Fibroblast of skin of right quadriceps (primary cell): ENCODE measurements at regions not wholly inside any gene's neighbourhood (a gene's known extent, or its start where the extent isn't known, plus 50 kb on each side); places are given as distances from the start of the nearest gene placed in this dataset.

Source experiments
- DNase-seq: peaks from one replicate; pipeline ENCODE4 v3.0.0-alpha.2; 2013

- DNase-seq, result no peak
These were observed 271.4 kb downstream of the TBX15 start for GRCh38 chr1:118716775-118717174.

- DNase-seq, result no peak
These were observed 276.8 kb downstream of the TBX15 start for GRCh38 chr1:118711356-118711755.

GRCh38 chr1:118698911-118699310 is 289.2 kb downstream of the TBX15 start:
- no peak for DNase-seq

- no peak for DNase-seq
These were observed 296.0 kb downstream of the TBX15 start for GRCh38 chr1:118692143-118692542.

GRCh38 chr1:118688891-118689290 is 299.3 kb downstream of the TBX15 start:
- DNase-seq, result no peak

- peak; percentile 60 for DNase-seq
These were observed 326.3 kb downstream of the TBX15 start for GRCh38 chr1:118661769-118662320.

- no peak for DNase-seq
These were observed 327.4 kb downstream of the TBX15 start for GRCh38 chr1:118660769-118661168.

GRCh38 chr1:118659646-118660045 is 328.5 kb downstream of the TBX15 start:
- DNase-seq, result peak; percentile 41

- no peak for DNase-seq
These were observed 337.9 kb downstream of the TBX15 start for GRCh38 chr1:118650107-118650807.

- DNase-seq, result peak; percentile 15
These were observed 338.6 kb downstream of the TBX15 start for GRCh38 chr1:118649369-118650106.

GRCh38 chr1:118636004-118636403 is 352.1 kb downstream of the TBX15 start:
- no peak for DNase-seq

- DNase-seq, result peak; percentile 28
These were observed 360.7 kb downstream of the TBX15 start for GRCh38 chr1:118627435-118627834.

GRCh38 chr1:118621839-118622238 is 366.3 kb downstream of the TBX15 start:
- DNase-seq, result no peak

GRCh38 chr1:118618618-118619340 is 369.4 kb downstream of the TBX15 start:
- DNase-seq, result peak; percentile 7

- no peak for DNase-seq
These were observed 370.2 kb downstream of the TBX15 start for GRCh38 chr1:118617916-118618315.

- DNase-seq, result no peak
These were observed 373.1 kb downstream of the TBX15 start for GRCh38 chr1:118615066-118615465.

- DNase-seq, result no peak
These were observed 398.8 kb downstream of the TBX15 start for GRCh38 chr1:118589238-118589846.

GRCh38 chr1:118588566-118588965 is 399.6 kb downstream of the TBX15 start:
- no peak for DNase-seq

- DNase-seq, result no peak
These were observed 393.2 kb upstream of the SPAG17 start for GRCh38 chr1:118578276-118578675.

- no peak for DNase-seq
These were observed 390.0 kb upstream of the SPAG17 start for GRCh38 chr1:118575060-118575459.

- no peak for DNase-seq
These were observed 380.1 kb upstream of the SPAG17 start for GRCh38 chr1:118564961-118565703.
